ENCODE measurements at regions not wholly inside any gene's neighbourhood (a gene's known extent, or its start where the extent isn't known, plus 50 kb on each side); places are given as distances from the start of the nearest gene placed in this dataset.

- no peak for TF ChIP-seq CTCF (IDR thresholded peaks at IDR 0.05; ENCODE audit: extremely low read depth, low read depth, low read length)
- no peak overlapping the region for H2AFZ ChIP-seq (ENCODE audit: low read length)
- no peak for DNase-seq (ENCODE audit: insufficient read length, low spot score, missing footprints)
- H3K79me2 ChIP-seq (ENCODE audit: insufficient read depth, low read length) = no peaks in the 10 kb centered on the region
- no peaks in the 10 kb centered on the region for H3K27me3 ChIP-seq (ENCODE audit: insufficient read depth, low read length)
- H3K4me3 ChIP-seq (ENCODE audit: insufficient read depth, low read length) = no peak overlapping the region
- no peak overlapping the region for H3K27ac ChIP-seq (ENCODE audit: low read depth, low read length)
- no peaks in the 10 kb centered on the region for H3K36me3 ChIP-seq (ENCODE audit: insufficient read depth, low read length)
- no peaks in the 10 kb centered on the region for H4K20me1 ChIP-seq (ENCODE audit: insufficient read depth, low read length)
- no peaks in the 10 kb centered on the region for H3K9me3 ChIP-seq (ENCODE audit: low read depth, low read length)
- H3K4me2 ChIP-seq (ENCODE audit: insufficient read depth, low read length) = no peak overlapping the region
- no peaks in the 10 kb centered on the region for H3K4me1 ChIP-seq (ENCODE audit: insufficient read depth, low read length)
These were observed 1045.0 kb upstream of the ADGRL3 start for GRCh38 chr4:60155088-60155487.

- Histone ChIP-seq H4K20me1 (ENCODE audit: insufficient read depth, low read length) (no peaks in the 10 kb centered on the region), H3K4me2 (ENCODE audit: insufficient read depth, low read length) (no peak overlapping the region), H3K36me3 (ENCODE audit: insufficient read depth, low read length) (no peaks in the 10 kb centered on the region), H3K4me1 (ENCODE audit: insufficient read depth, low read length) (no peaks in the 10 kb centered on the region), H3K79me2 (ENCODE audit: insufficient read depth, low read length) (no peaks in the 10 kb centered on the region), H3K4me3 (ENCODE audit: insufficient read depth, low read length) (no peak overlapping the region), H2AFZ (ENCODE audit: low read length) (no peak overlapping the region), H3K9me3 (ENCODE audit: low read depth, low read length) (no peaks in the 10 kb centered on the region), H3K27ac (ENCODE audit: low read depth, low read length) (no peak overlapping the region), H3K27me3 (ENCODE audit: insufficient read depth, low read length) (no peaks in the 10 kb centered on the region)
- no peak for DNase-seq (ENCODE audit: insufficient read length, low spot score, missing footprints)
- TF ChIP-seq CTCF (IDR thresholded peaks at IDR 0.05; ENCODE audit: extremely low read depth, low read depth, low read length) = no peak
These were observed 1027.0 kb upstream of the ADGRL3 start for GRCh38 chr4:60173103-60173502.

- Histone ChIP-seq H3K4me2 (ENCODE audit: insufficient read depth, low read length) (no peak overlapping the region), H4K20me1 (ENCODE audit: insufficient read depth, low read length) (no peaks in the 10 kb centered on the region), H2AFZ (ENCODE audit: low read length) (no peak overlapping the region), H3K27ac (ENCODE audit: low read depth, low read length) (no peak overlapping the region), H3K27me3 (ENCODE audit: insufficient read depth, low read length) (no peaks in the 10 kb centered on the region), H3K4me3 (ENCODE audit: insufficient read depth, low read length) (no peak overlapping the region), H3K36me3 (ENCODE audit: insufficient read depth, low read length) (no peaks in the 10 kb centered on the region), H3K9me3 (ENCODE audit: low read depth, low read length) (no peaks in the 10 kb centered on the region), H3K79me2 (ENCODE audit: insufficient read depth, low read length) (no peaks in the 10 kb centered on the region), H3K4me1 (ENCODE audit: insufficient read depth, low read length) (no peaks in the 10 kb centered on the region)
- no peak for DNase-seq (ENCODE audit: insufficient read length, low spot score, missing footprints)
- no peak for TF ChIP-seq CTCF (IDR thresholded peaks at IDR 0.05; ENCODE audit: extremely low read depth, low read depth, low read length)
These were observed 1026.4 kb upstream of the ADGRL3 start for GRCh38 chr4:60173718-60174117.

- Histone ChIP-seq H4K20me1 (ENCODE audit: insufficient read depth, low read length) (no peaks in the 10 kb centered on the region), H3K36me3 (ENCODE audit: insufficient read depth, low read length) (no peaks in the 10 kb centered on the region), H3K27ac (ENCODE audit: low read depth, low read length) (no peak overlapping the region), H3K79me2 (ENCODE audit: insufficient read depth, low read length) (no peaks in the 10 kb centered on the region), H3K4me3 (ENCODE audit: insufficient read depth, low read length) (no peak overlapping the region), H3K9me3 (ENCODE audit: low read depth, low read length) (no peaks in the 10 kb centered on the region), H3K4me1 (ENCODE audit: insufficient read depth, low read length) (no peaks in the 10 kb centered on the region), H2AFZ (ENCODE audit: low read length) (no peak overlapping the region), H3K27me3 (ENCODE audit: insufficient read depth, low read length) (no peaks in the 10 kb centered on the region), H3K4me2 (ENCODE audit: insufficient read depth, low read length) (no peak overlapping the region)
- no peak for DNase-seq (ENCODE audit: insufficient read length, low spot score, missing footprints)
- no peak for TF ChIP-seq CTCF (IDR thresholded peaks at IDR 0.05; ENCODE audit: extremely low read depth, low read depth, low read length)
These were observed 1024.9 kb upstream of the ADGRL3 start for GRCh38 chr4:60175241-60175640.

All from osteoblast (primary cell).